Immature natural killer cell (primary cell): ENCODE measurements at regions not wholly inside any gene's neighbourhood (a gene's known extent, or its start where the extent isn't known, plus 50 kb on each side); places are given as distances from the start of the nearest gene placed in this dataset.

Experiments used
- DNase-seq, 3 donors: peaks; one replicate each; pipeline ENCODE4 v3.0.0; 2022; ENCODE audit warnings: mixed read lengths in 1 of 3
- H3K27ac Mint-ChIP-seq, 6 donors: one replicate each; pipeline ENCODE4 v1.8.0; 2020; ENCODE audit warnings: mixed read lengths in 6 of 6, mild to moderate bottlenecking in 5 of 6, inconsistent platforms in 4 of 6, moderate library complexity in 3 of 6
- H3K27me3 Mint-ChIP-seq, 3 donors: one replicate each; pipeline ENCODE4 v1.8.0; 2020 to 2021; ENCODE audit warnings: low read depth in 3 of 3, mild to moderate bottlenecking in 3 of 3, mixed read lengths in 3 of 3, moderate library complexity in 3 of 3, inconsistent platforms in 1 of 3
- H3K36me3 Mint-ChIP-seq, 3 donors: one replicate each; pipeline ENCODE4 v1.8.0; 2020; ENCODE audit warnings: mixed read lengths in 3 of 3, inconsistent platforms in 2 of 3, mild to moderate bottlenecking in 2 of 3
- H3K4me1 Mint-ChIP-seq, 2 donors: one replicate each; pipeline ENCODE4 v1.8.0; 2020; ENCODE audit warnings: inconsistent platforms in 2 of 2, mild to moderate bottlenecking in 2 of 2, mixed read lengths in 2 of 2, moderate library complexity in 1 of 2
- H3K4me3 Mint-ChIP-seq, 5 donors: one replicate each; pipeline ENCODE4 v1.8.0; 2020; ENCODE audit warnings: mild to moderate bottlenecking in 5 of 5, mixed read lengths in 5 of 5, inconsistent platforms in 3 of 5, moderate library complexity in 3 of 5
- H3K9me3 Mint-ChIP-seq, 6 donors: one replicate each; pipeline ENCODE4 v1.8.0; 2020; ENCODE audit warnings: mild to moderate bottlenecking in 6 of 6, mixed read lengths in 6 of 6, inconsistent platforms in 4 of 6, moderate library complexity in 3 of 6

- H3K27ac Mint-ChIP-seq, result no peak overlapping the region
- peaks cover 5 to 18% of the 10 kb centered on the region in 2 donors for H3K4me1 Mint-ChIP-seq
- no peaks in the 10 kb centered on the region for H3K36me3 Mint-ChIP-seq
- H3K4me3 Mint-ChIP-seq, result no peak overlapping the region
- no peaks in the 10 kb centered on the region for H3K9me3 Mint-ChIP-seq
- H3K27me3 Mint-ChIP-seq, result peaks cover 0 to 2% (median 0%) of the 10 kb centered on the region in 3 donors
- DNase-seq, result no peak
Observed at GRCh38 chr1:61533546-61533945, 191.4 kb downstream of the TM2D1 start.

- Mint-ChIP-seq H3K4me3 (no peak overlapping the region), H3K27me3 (peaks cover 0 to 2% (median 0%) of the 10 kb centered on the region in 3 donors), H3K36me3 (no peaks in the 10 kb centered on the region), H3K9me3 (no peaks in the 10 kb centered on the region), H3K27ac (no peak overlapping the region), H3K4me1 (peaks cover 5 to 15% of the 10 kb centered on the region in 2 donors)
- no peak for DNase-seq
Observed at GRCh38 chr1:61531716-61532115, 193.2 kb downstream of the TM2D1 start.

- H3K4me3 Mint-ChIP-seq, result no peak overlapping the region
- H3K27me3 Mint-ChIP-seq, result peaks cover 0 to 3% (median 2%) of the 10 kb centered on the region in 3 donors
- no peaks in the 10 kb centered on the region for H3K9me3 Mint-ChIP-seq
- DNase-seq, result no peak
- no peaks in the 10 kb centered on the region for H3K4me1 Mint-ChIP-seq
- H3K27ac Mint-ChIP-seq, result no peak overlapping the region
- H3K36me3 Mint-ChIP-seq, result no peaks in the 10 kb centered on the region
Observed at GRCh38 chr1:61523893-61524605, 200.9 kb downstream of the TM2D1 start.

GRCh38 chr1:61523229-61523628 lies 201.7 kb downstream of the TM2D1 start:
- Mint-ChIP-seq H3K4me1 (no peaks in the 10 kb centered on the region), H3K27me3 (peaks cover 0 to 3% (median 2%) of the 10 kb centered on the region in 3 donors), H3K9me3 (no peaks in the 10 kb centered on the region), H3K4me3 (no peak overlapping the region), H3K36me3 (no peaks in the 10 kb centered on the region), H3K27ac (no peak overlapping the region)
- DNase-seq, result no peak

- H3K4me3 Mint-ChIP-seq, result no peak overlapping the region
- no peak overlapping the region for H3K27ac Mint-ChIP-seq
- no peak for DNase-seq
- peaks cover 0 to under 1% (median 0%) of the 10 kb centered on the region in 6 donors for H3K9me3 Mint-ChIP-seq
- no peaks in the 10 kb centered on the region for H3K4me1 Mint-ChIP-seq
- no peaks in the 10 kb centered on the region for H3K36me3 Mint-ChIP-seq
- H3K27me3 Mint-ChIP-seq, result peaks cover 0 to 2% (median 2%) of the 10 kb centered on the region in 3 donors
Observed at GRCh38 chr1:61520401-61520800, 204.5 kb downstream of the TM2D1 start.

GRCh38 chr1:61519631-61520030 lies 205.3 kb downstream of the TM2D1 start:
- no peaks in the 10 kb centered on the region for H3K36me3 Mint-ChIP-seq
- H3K4me3 Mint-ChIP-seq, result no peak overlapping the region
- H3K27me3 Mint-ChIP-seq, result peaks cover 0 to 2% (median under 1%) of the 10 kb centered on the region in 3 donors
- peaks cover 0 to 1% (median 0%) of the 10 kb centered on the region in 6 donors for H3K9me3 Mint-ChIP-seq
- H3K4me1 Mint-ChIP-seq, result no peaks in the 10 kb centered on the region
- no peak for DNase-seq
- no peak overlapping the region for H3K27ac Mint-ChIP-seq

GRCh38 chr1:61518670-61519400 lies 206.1 kb downstream of the TM2D1 start:
- Mint-ChIP-seq H3K36me3 (no peaks in the 10 kb centered on the region), H3K27ac (no peak overlapping the region), H3K4me3 (no peak overlapping the region), H3K4me1 (no peaks in the 10 kb centered on the region), H3K9me3 (peaks cover 0 to 1% (median 0%) of the 10 kb centered on the region in 6 donors), H3K27me3 (peaks cover 0 to 2% (median 0%) of the 10 kb centered on the region in 3 donors)
- DNase-seq, result no peak

- H3K27me3 Mint-ChIP-seq, result no peaks in the 10 kb centered on the region
- H3K36me3 Mint-ChIP-seq, result no peaks in the 10 kb centered on the region
- no peak for DNase-seq
- H3K4me1 Mint-ChIP-seq, result no peaks in the 10 kb centered on the region
- no peak overlapping the region for H3K4me3 Mint-ChIP-seq
- peaks cover 0 to 1% (median 0%) of the 10 kb centered on the region in 6 donors for H3K9me3 Mint-ChIP-seq
- no peak overlapping the region for H3K27ac Mint-ChIP-seq
Observed at GRCh38 chr1:61517345-61517744, 207.6 kb downstream of the TM2D1 start.

- no peak for DNase-seq
- Mint-ChIP-seq H3K27ac (no peak overlapping the region), H3K9me3 (peaks cover 0 to 1% (median 0%) of the 10 kb centered on the region in 6 donors), H3K4me3 (no peak overlapping the region), H3K4me1 (no peaks in the 10 kb centered on the region), H3K27me3 (peaks cover 0 to 2% (median 0%) of the 10 kb centered on the region in 3 donors), H3K36me3 (no peaks in the 10 kb centered on the region)
Observed at GRCh38 chr1:61515096-61515495, 209.8 kb downstream of the TM2D1 start.
